AG04450 (cell line): ENCODE measurements at regions not wholly inside any gene's neighbourhood (a gene's known extent, or its start where the extent isn't known, plus 50 kb on each side); places are given as distances from the start of the nearest gene placed in this dataset.
"Not testable (repeated sequence)": the region's sequence is repeated elsewhere in the genome, so short reads cannot be mapped to it uniquely, and the experiment has no call there.

ENCODE experiments used
- CTCF ChIA-PET: fragments of 300-600, 350-600 bp; formaldehyde crosslinking; extraction: SDS; loops from one replicate; lab custom pipeline; 2022; ENCODE audit warnings: antibody characterized with exemption, inconsistent platforms; lab: Charles Lee
- POLR2A ChIA-PET: fragments of 350-600 bp; formaldehyde crosslinking; extraction: SDS; loops from one replicate; lab custom pipeline; 2021; ENCODE audit warnings: antibody characterized with exemption, inconsistent platforms; lab: Yijun Ruan, JAX
- DNase-seq: peaks from one replicate; pipeline ENCODE4 v3.0.0-alpha.2; 2011; ENCODE audit warnings: low read depth, low spot score
- H3K27ac ChIP-seq: one replicate; pipeline ENCODE4 v1.5.1; 2012; ENCODE audit warnings: low read depth, low read length, control low read depth
- H3K27me3 ChIP-seq: one replicate; pipeline ENCODE4 v1.6.0; 2012; ENCODE audit warnings: low read length; ENCODE audit not compliant: control insufficient read depth, insufficient read depth
- H3K4me3 ChIP-seq: 2 replicates; pipeline ENCODE4 v1.5.1; 2011; ENCODE audit warnings: mild to moderate bottlenecking, low read depth, low read length, control low read depth
- H3K9me3 ChIP-seq: 2 replicates; pipeline ENCODE4 v1.5.1; 2012; ENCODE audit warnings: low read length; ENCODE audit not compliant: control insufficient read depth, insufficient read depth
- TF ChIP-seq, protein P1 (sequence below): IDR thresholded peaks from 2 replicates; pipeline ENCODE4 v1.5.1; 2011; ENCODE audit warnings: low read depth, low read length, control low read depth, inconsistent platforms

DNA sequence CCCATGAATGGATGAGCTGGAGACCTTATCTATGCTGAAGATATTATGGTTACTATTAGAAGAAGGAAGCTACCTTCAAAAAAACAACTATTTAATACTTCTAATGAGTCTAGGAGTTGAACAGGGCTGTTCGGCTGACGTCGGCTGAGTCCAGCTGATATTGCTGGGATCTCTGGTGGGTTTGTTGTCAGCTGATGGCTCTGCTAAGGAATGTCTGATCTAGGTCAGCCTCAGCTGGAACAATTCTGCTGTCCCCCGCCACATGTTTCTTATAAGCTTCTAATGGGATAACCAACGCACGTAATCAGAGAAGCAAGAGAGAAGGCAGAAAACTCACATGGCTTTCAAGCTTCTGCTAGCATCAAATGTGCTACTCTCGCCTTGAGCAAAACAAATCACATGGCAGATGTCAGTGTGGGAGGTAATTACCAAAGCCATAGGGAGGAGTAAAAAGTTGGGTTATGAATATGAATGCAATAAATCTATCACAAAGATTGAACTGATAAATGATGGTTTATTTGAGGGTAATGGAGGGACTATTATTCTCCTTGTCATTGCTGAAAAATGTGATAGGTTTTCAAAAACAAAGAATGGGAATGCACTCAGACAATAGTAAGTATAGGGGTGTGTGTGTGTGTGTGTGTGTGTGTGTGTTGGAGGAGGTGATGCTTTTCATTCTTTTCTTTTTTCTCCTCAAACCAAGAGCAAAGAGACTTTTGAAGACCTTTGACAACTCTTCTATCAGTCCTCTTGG lies 71.5 kb downstream of the BTBD3 start:
- ChIA-PET POLR2A (no interaction called here), CTCF (interaction anchor here (1.6 kb wide), 1 partner anchor 23 kb away, joined by 8 read pairs; no protein-coding TSS in a partner anchor)
- Histone ChIP-seq H3K27ac (no peak overlapping the region), H3K9me3 (no peaks in the 10 kb centered on the region), H3K27me3 (peaks cover 2% of the 10 kb centered on the region), H3K4me3 (no peak overlapping the region)
- TF ChIP-seq, protein P1, sequence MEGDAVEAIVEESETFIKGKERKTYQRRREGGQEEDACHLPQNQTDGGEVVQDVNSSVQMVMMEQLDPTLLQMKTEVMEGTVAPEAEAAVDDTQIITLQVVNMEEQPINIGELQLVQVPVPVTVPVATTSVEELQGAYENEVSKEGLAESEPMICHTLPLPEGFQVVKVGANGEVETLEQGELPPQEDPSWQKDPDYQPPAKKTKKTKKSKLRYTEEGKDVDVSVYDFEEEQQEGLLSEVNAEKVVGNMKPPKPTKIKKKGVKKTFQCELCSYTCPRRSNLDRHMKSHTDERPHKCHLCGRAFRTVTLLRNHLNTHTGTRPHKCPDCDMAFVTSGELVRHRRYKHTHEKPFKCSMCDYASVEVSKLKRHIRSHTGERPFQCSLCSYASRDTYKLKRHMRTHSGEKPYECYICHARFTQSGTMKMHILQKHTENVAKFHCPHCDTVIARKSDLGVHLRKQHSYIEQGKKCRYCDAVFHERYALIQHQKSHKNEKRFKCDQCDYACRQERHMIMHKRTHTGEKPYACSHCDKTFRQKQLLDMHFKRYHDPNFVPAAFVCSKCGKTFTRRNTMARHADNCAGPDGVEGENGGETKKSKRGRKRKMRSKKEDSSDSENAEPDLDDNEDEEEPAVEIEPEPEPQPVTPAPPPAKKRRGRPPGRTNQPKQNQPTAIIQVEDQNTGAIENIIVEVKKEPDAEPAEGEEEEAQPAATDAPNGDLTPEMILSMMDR: no peak
- no peak for DNase-seq

- Histone ChIP-seq H3K27me3 (peaks cover 5% of the 10 kb centered on the region), H3K27ac (no peak overlapping the region), H3K4me3 (no peak overlapping the region), H3K9me3 (no peaks in the 10 kb centered on the region)
- TF ChIP-seq, protein P1: no peak
- POLR2A ChIA-PET: no interaction called here
- CTCF ChIA-PET: interaction anchor here (1.2 kb wide), 1 partner anchor 20 kb away, joined by 3 read pairs; no protein-coding TSS in a partner anchor
- DNase-seq: no peak
Measured at GRCh38 chr20:11992426-11992825, 74.7 kb downstream of the BTBD3 start.

DNA sequence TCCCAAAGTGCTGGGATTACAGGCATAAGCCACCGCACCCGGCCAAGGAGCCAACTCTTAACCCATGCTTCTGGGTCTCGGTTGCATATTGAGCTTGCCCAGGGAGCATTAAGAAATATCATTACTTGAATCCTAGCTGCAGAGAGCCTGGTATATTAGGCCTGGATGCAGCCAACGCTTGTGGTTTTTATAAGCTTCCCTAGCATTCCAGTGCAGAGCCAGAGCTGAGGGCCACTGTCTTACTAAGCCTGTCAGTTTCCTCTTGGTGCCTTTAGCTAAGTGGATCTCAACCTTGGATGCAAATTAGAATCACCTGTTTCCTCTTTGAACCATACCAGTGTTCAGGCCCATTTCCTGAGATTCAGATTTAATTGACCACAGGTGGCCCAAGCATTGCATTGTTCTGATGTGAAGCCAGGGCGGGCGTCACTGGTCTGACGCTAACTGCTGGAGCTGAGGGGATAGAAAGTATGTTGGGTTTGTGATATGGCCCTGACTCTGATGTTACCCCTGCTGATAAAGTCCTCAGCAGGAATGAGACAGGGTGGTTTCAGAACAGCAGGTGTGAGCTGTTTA lies 76.3 kb downstream of the BTBD3 start:
- CTCF ChIA-PET: interaction anchor here (1.5 kb wide), 1 partner anchor 18 kb away, joined by 5 read pairs; no protein-coding TSS in a partner anchor
- no peaks in the 10 kb centered on the region for H3K9me3 ChIP-seq
- H3K27me3 ChIP-seq: peaks cover 5% of the 10 kb centered on the region
- POLR2A ChIA-PET: no interaction called here
- TF ChIP-seq, protein P1: no peak
- H3K4me3 ChIP-seq: no peak overlapping the region
- no peak for DNase-seq
- H3K27ac ChIP-seq: no peak overlapping the region

DNA sequence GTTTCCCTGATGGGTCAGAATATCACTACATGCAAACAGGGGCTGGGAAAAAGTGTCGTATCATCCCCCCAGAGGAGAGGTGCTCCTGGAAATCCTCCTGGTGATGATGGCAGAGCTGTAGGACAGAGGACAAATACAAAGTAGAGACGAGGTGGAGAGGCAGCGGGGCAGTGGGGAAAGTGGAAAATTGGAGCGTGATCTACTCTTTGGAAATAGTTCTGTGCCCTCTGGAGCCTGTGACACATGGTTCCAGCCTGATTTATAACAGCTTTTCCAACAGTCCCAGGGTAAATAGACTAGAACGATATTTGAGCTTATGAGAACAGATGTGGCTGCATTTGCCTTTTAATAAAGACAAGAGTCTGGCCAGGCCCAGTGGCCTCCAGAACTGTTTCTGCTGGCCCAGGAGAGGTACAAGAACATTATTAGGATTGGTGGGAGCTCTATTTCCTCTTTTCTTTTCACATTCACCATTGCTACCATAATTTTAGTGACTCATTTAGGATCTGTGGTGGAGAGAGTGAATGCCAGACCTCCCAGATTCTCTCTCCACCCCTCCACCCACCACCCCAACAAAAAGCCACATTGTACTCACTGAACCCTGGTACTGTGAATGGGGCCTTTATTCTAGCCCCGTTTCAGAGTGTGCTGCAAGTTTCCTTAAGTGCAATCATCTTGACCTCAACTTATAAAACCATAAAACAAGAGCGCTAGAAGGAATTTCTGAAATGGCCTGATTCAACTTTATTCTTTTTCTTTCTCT lies 78.3 kb downstream of the BTBD3 start:
- H3K9me3 ChIP-seq: no peaks in the 10 kb centered on the region
- H3K4me3 ChIP-seq: no peak overlapping the region
- TF ChIP-seq, protein P1: no peak
- H3K27ac ChIP-seq: no peak overlapping the region
- peaks cover 12% of the 10 kb centered on the region for H3K27me3 ChIP-seq
- no peak for DNase-seq
- POLR2A ChIA-PET: no interaction called here
- CTCF ChIA-PET: no interaction called here

- CTCF ChIA-PET, H3K9me3 ChIP-seq, POLR2A ChIA-PET, H3K4me3 ChIP-seq, DNase-seq, H3K27me3 ChIP-seq, H3K27ac ChIP-seq: not testable (repeated sequence)
Measured at GRCh38 chr20:12004776-12005175, 87.1 kb downstream of the BTBD3 start.
